RWPE2 (cell line): ENCODE measurements at regions not wholly inside any gene's neighbourhood (a gene's known extent, or its start where the extent isn't known, plus 50 kb on each side); places are given as distances from the start of the nearest gene placed in this dataset.

Experiments used
- ATAC-seq: fragments of 200-7000 bp; cut with Tn5 transposase; 3 replicates; pipeline ENCODE4 v1.9.1; 2021; ENCODE audit warnings: low read depth
- DNase-seq: peaks from one replicate; pipeline ENCODE4 v3.0.0-alpha.2; 2020; ENCODE audit warnings: low spot score
- H3K27ac ChIP-seq: fragments of 450-650 bp; 2 replicates; pipeline ENCODE4 v1.5.1; 2017; ENCODE audit warnings: mild to moderate bottlenecking; ENCODE audit not compliant: poor library complexity, severe bottlenecking
- H3K27me3 ChIP-seq: fragments of 250-450 bp; sonication (Bioruptor Pico); 2 replicates; pipeline ENCODE4 v1.5.1; 2021; ENCODE audit warnings: mild to moderate bottlenecking, moderate library complexity; ENCODE audit not compliant: insufficient read depth, poor library complexity, severe bottlenecking
- H3K36me3 ChIP-seq: fragments of 250-450 bp; sonication (Bioruptor Pico); 2 replicates; pipeline ENCODE4 v1.5.1; 2020; ENCODE audit warnings: low read depth, mild to moderate bottlenecking, moderate library complexity
- H3K4me1 ChIP-seq: fragments of 250-450 bp; sonication (Bioruptor Pico); 2 replicates; pipeline ENCODE4 v1.5.1; 2021; ENCODE audit warnings: mild to moderate bottlenecking, moderate library complexity; ENCODE audit not compliant: insufficient read depth, poor library complexity, severe bottlenecking
- H3K4me3 ChIP-seq: fragments of 250-450 bp; sonication (Bioruptor Pico); 2 replicates; pipeline ENCODE4 v1.5.1; 2021; ENCODE audit warnings: mild to moderate bottlenecking, moderate library complexity; ENCODE audit not compliant: severe bottlenecking
- H3K9me3 ChIP-seq: fragments of 250-450 bp; sonication (Bioruptor Pico); 2 replicates; pipeline ENCODE4 v1.5.1; 2021; ENCODE audit warnings: mild to moderate bottlenecking, moderate library complexity; ENCODE audit not compliant: severe bottlenecking
- TF ChIP-seq, protein P1 (sequence below): fragments of 450-650 bp; IDR thresholded peaks from one replicate; pipeline ENCODE4 v1.5.1; 2017; ENCODE audit warnings: mild to moderate bottlenecking, moderate library complexity; ENCODE audit not compliant: poor library complexity, severe bottlenecking

- Histone ChIP-seq H3K9me3 (no peaks in the 10 kb centered on the region), H3K27me3 (no peaks in the 10 kb centered on the region), H3K4me3 (no peak overlapping the region), H3K27ac (no peak overlapping the region), H3K36me3 (no peaks in the 10 kb centered on the region), H3K4me1 (no peaks in the 10 kb centered on the region)
- TF ChIP-seq, protein P1, sequence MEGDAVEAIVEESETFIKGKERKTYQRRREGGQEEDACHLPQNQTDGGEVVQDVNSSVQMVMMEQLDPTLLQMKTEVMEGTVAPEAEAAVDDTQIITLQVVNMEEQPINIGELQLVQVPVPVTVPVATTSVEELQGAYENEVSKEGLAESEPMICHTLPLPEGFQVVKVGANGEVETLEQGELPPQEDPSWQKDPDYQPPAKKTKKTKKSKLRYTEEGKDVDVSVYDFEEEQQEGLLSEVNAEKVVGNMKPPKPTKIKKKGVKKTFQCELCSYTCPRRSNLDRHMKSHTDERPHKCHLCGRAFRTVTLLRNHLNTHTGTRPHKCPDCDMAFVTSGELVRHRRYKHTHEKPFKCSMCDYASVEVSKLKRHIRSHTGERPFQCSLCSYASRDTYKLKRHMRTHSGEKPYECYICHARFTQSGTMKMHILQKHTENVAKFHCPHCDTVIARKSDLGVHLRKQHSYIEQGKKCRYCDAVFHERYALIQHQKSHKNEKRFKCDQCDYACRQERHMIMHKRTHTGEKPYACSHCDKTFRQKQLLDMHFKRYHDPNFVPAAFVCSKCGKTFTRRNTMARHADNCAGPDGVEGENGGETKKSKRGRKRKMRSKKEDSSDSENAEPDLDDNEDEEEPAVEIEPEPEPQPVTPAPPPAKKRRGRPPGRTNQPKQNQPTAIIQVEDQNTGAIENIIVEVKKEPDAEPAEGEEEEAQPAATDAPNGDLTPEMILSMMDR, result no peak
- DNase-seq (no peak), ATAC-seq (no peak)
These were observed 548.3 kb upstream of the SLIT2 start for GRCh38 chr4:19703391-19703790.

- H3K27me3 ChIP-seq, result no peaks in the 10 kb centered on the region
- H3K27ac ChIP-seq, result no peak overlapping the region
- H3K4me1 ChIP-seq, result no peaks in the 10 kb centered on the region
- TF ChIP-seq, protein P1, result no peak
- peaks cover 5% of the 10 kb centered on the region for H3K9me3 ChIP-seq
- peak; percentile 45; the same call in 1 of the 3 replicates for ATAC-seq
- DNase-seq, result no peak
- H3K36me3 ChIP-seq, result no peaks in the 10 kb centered on the region
- H3K4me3 ChIP-seq, result no peak overlapping the region
These were observed 550.7 kb upstream of the SLIT2 start for GRCh38 chr4:19700992-19701391.

- no peak for DNase-seq
- TF ChIP-seq, protein P1, result no peak
- H3K9me3 ChIP-seq, result peaks cover 5% of the 10 kb centered on the region
- H3K4me1 ChIP-seq, result no peaks in the 10 kb centered on the region
- no peak overlapping the region for H3K27ac ChIP-seq
- no peaks in the 10 kb centered on the region for H3K36me3 ChIP-seq
- no peaks in the 10 kb centered on the region for H3K27me3 ChIP-seq
- ATAC-seq, result no peak
- H3K4me3 ChIP-seq, result no peak overlapping the region
These were observed 552.7 kb upstream of the SLIT2 start for GRCh38 chr4:19698961-19699360.

DNA sequence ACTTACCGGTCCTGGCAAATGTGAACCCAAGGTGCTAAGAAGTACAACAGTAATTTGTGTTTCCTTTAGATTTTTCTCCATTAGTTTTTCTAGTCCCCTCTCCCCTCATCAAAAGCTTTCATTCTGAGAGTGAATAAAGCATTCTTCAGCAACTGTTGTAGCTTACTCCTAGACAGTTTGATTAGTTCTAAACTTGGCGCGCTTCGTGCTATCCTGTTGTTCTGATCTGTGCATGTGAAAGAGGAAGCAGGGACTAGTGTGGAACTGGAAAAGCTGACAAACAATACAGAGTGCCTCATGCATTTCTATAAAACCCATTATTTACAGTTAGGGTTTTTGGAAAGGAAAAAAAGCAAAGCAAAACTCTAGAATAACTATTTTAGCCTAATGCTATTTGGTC is 556.9 kb upstream of the SLIT2 start:
- Histone ChIP-seq H3K4me3 (no peak overlapping the region), H3K27ac (no peak overlapping the region), H3K4me1 (no peaks in the 10 kb centered on the region), H3K27me3 (no peaks in the 10 kb centered on the region), H3K9me3 (peaks cover 5% of the 10 kb centered on the region), H3K36me3 (no peaks in the 10 kb centered on the region)
- DNase-seq (no peak), ATAC-seq (no peak)
- TF ChIP-seq, protein P1, result no peak

GRCh38 chr4:19693936-19694570 is 557.7 kb upstream of the SLIT2 start:
- ATAC-seq, result no peak
- no peaks in the 10 kb centered on the region for H3K27me3 ChIP-seq
- no peak overlapping the region for H3K4me3 ChIP-seq
- DNase-seq, result no peak
- peaks cover 5% of the 10 kb centered on the region for H3K9me3 ChIP-seq
- H3K27ac ChIP-seq, result no peak overlapping the region
- H3K36me3 ChIP-seq, result no peaks in the 10 kb centered on the region
- peaks cover 3% of the 10 kb centered on the region for H3K4me1 ChIP-seq
- TF ChIP-seq, protein P1, result no peak
